ENCODE measurements at regions not wholly inside any gene's neighbourhood (a gene's known extent, or its start where the extent isn't known, plus 50 kb on each side); places are given as distances from the start of the nearest gene placed in this dataset.

GRCh38 chr6:91487696-91488392, 901.0 kb upstream of the MAP3K7 start:
- TF ChIP-seq CTCF (IDR thresholded peaks at IDR 0.05) (no peak), POLR2A (IDR thresholded peaks at IDR 0.05) (no peak)
